ENCODE measurements at regions not wholly inside any gene's neighbourhood (a gene's known extent, or its start where the extent isn't known, plus 50 kb on each side); places are given as distances from the start of the nearest gene placed in this dataset.

- H3K9me3 ChIP-seq (ENCODE audit: control insufficient read depth in 1 of 2, insufficient read depth in 1 of 2, low read length in 2 of 2), result no peaks in the 10 kb centered on the region
- H3K9me3 Mint-ChIP-seq, result peaks cover 2% of the 10 kb centered on the region
- no peak overlapping the region for H3K4me3 ChIP-seq (ENCODE audit: low read length)
- TF ChIP-seq, protein P1, sequence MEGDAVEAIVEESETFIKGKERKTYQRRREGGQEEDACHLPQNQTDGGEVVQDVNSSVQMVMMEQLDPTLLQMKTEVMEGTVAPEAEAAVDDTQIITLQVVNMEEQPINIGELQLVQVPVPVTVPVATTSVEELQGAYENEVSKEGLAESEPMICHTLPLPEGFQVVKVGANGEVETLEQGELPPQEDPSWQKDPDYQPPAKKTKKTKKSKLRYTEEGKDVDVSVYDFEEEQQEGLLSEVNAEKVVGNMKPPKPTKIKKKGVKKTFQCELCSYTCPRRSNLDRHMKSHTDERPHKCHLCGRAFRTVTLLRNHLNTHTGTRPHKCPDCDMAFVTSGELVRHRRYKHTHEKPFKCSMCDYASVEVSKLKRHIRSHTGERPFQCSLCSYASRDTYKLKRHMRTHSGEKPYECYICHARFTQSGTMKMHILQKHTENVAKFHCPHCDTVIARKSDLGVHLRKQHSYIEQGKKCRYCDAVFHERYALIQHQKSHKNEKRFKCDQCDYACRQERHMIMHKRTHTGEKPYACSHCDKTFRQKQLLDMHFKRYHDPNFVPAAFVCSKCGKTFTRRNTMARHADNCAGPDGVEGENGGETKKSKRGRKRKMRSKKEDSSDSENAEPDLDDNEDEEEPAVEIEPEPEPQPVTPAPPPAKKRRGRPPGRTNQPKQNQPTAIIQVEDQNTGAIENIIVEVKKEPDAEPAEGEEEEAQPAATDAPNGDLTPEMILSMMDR (IDR thresholded peaks at IDR 0.05), result no peak
- H3K4me3 Mint-ChIP-seq, result no peak overlapping the region
- no peaks in the 10 kb centered on the region for H3K4me1 ChIP-seq (ENCODE audit: insufficient read depth, low read length)
- no peak for ATAC-seq (ENCODE audit: poor library complexity)
- ChIA-PET POLR2A (no interaction called here), CTCF (no interaction called here)
- H3K27me3 ChIP-seq (ENCODE audit: control insufficient read depth in 1 of 2, insufficient read depth in 2 of 2, low read length in 2 of 2), result no peaks in the 10 kb centered on the region
- intact Hi-C loops (cut with DNase I, micrococcal nuclease), result no loop called here
- no peak overlapping the region for H3K27ac Mint-ChIP-seq
- no peaks in the 10 kb centered on the region for H3K27me3 Mint-ChIP-seq
- DNase-seq, result no peak
- no peaks in the 10 kb centered on the region for H3K36me3 ChIP-seq (ENCODE audit: insufficient read depth, low read length)
- H3K27ac ChIP-seq (ENCODE audit: low read depth in 1 of 2, low read length in 2 of 2), result no peak overlapping the region
- no peaks in the 10 kb centered on the region for H3K4me1 Mint-ChIP-seq (ENCODE audit: low read depth)
- no peaks in the 10 kb centered on the region for H3K36me3 Mint-ChIP-seq (ENCODE audit: low read depth)
These were observed 433.6 kb downstream of the GASK1B start for GRCh38 chr4:157739242-157739641.

GRCh38 chr4:157728215-157728614 is 444.6 kb downstream of the GASK1B start:
- ATAC-seq (ENCODE audit: poor library complexity) (no peak), DNase-seq (no peak)
- ChIA-PET CTCF (no interaction called here), POLR2A (no interaction called here)
- Mint-ChIP-seq H3K27ac (no peak overlapping the region), H3K27me3 (no peaks in the 10 kb centered on the region), H3K9me3 (peaks cover 4% of the 10 kb centered on the region), H3K4me1 (ENCODE audit: low read depth) (no peaks in the 10 kb centered on the region), H3K4me3 (no peak overlapping the region), H3K36me3 (ENCODE audit: low read depth) (no peaks in the 10 kb centered on the region)
- Histone ChIP-seq H3K27me3 (ENCODE audit: control insufficient read depth in 1 of 2, insufficient read depth in 2 of 2, low read length in 2 of 2) (no peaks in the 10 kb centered on the region), H3K27ac (ENCODE audit: low read depth in 1 of 2, low read length in 2 of 2) (no peak overlapping the region), H3K4me1 (ENCODE audit: insufficient read depth, low read length) (no peaks in the 10 kb centered on the region), H3K9me3 (ENCODE audit: control insufficient read depth in 1 of 2, insufficient read depth in 1 of 2, low read length in 2 of 2) (peaks cover 0 to 18% of the 10 kb centered on the region in 2 experiments), H3K36me3 (ENCODE audit: insufficient read depth, low read length) (no peaks in the 10 kb centered on the region), H3K4me3 (ENCODE audit: low read length) (no peak overlapping the region)
- TF ChIP-seq, protein P1 (IDR thresholded peaks at IDR 0.05), result no peak
- intact Hi-C loops (cut with DNase I, micrococcal nuclease), result no loop called here

DNA sequence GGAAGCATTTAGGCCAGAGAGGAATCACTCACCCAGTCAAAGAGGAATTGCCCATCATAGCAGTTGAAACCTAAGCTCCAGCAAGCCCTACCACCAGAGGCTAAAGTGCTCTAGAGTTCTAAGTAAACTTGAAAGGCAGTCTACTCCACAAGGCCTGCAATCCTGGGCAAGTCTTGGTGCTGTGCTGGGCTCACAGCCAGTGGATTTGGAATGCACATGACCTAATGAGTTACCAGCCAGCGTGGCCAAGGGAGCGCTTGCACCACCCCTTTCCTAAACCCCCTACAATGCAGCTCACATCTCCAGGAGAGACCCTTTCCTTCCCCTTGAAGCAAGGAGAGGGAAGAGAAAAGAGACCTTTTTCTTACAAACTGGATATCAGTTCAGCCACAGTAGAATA is 445.7 kb downstream of the GASK1B start:
- intact Hi-C loops (cut with DNase I, micrococcal nuclease), result no loop called here
- no peak overlapping the region for H3K27ac Mint-ChIP-seq
- POLR2A ChIA-PET, result no interaction called here

More for the DNA sequence above, 445.7 kb downstream of the GASK1B start:
- no peaks in the 10 kb centered on the region for H3K27me3 Mint-ChIP-seq
- H3K36me3 ChIP-seq (ENCODE audit: insufficient read depth, low read length), result no peaks in the 10 kb centered on the region
- DNase-seq, result no peak
- ATAC-seq (ENCODE audit: poor library complexity), result no peak
- no peaks in the 10 kb centered on the region for H3K36me3 Mint-ChIP-seq (ENCODE audit: low read depth)
- H3K4me1 ChIP-seq (ENCODE audit: insufficient read depth, low read length), result no peaks in the 10 kb centered on the region
- no peaks in the 10 kb centered on the region for H3K27me3 ChIP-seq (ENCODE audit: control insufficient read depth in 1 of 2, insufficient read depth in 2 of 2, low read length in 2 of 2)
- TF ChIP-seq, protein P1 (IDR thresholded peaks at IDR 0.05), result no peak
- no peak overlapping the region for H3K4me3 Mint-ChIP-seq
- H3K27ac ChIP-seq (ENCODE audit: low read depth in 1 of 2, low read length in 2 of 2), result no peak overlapping the region
- CTCF ChIA-PET, result no interaction called here
- H3K9me3 Mint-ChIP-seq, result peaks cover 6% of the 10 kb centered on the region
- peaks cover 0 to 18% of the 10 kb centered on the region in 2 experiments for H3K9me3 ChIP-seq (ENCODE audit: control insufficient read depth in 1 of 2, insufficient read depth in 1 of 2, low read length in 2 of 2)
- no peak overlapping the region for H3K4me3 ChIP-seq (ENCODE audit: low read length)
- H3K4me1 Mint-ChIP-seq (ENCODE audit: low read depth), result no peaks in the 10 kb centered on the region
